K562 (cell line): ENCODE measurements at regions not wholly inside any gene's neighbourhood (a gene's known extent, or its start where the extent isn't known, plus 50 kb on each side); places are given as distances from the start of the nearest gene placed in this dataset.
A peak's percentile ranks its signal among the peaks of the same experiment; 100 is the strongest.

Source experiments
- ATAC-seq: fragments of 200-7000 bp; cut with Tn5 transposase; 3 replicates; pipeline ENCODE4 v1.9.1; 2020; ENCODE audit warnings: moderate library complexity
- BruUV-seq: library from RNA; stranded (reverse); fragments of 400-500 nt; replicated peaks from 2 replicates; lab custom pipeline; 2021; lab: Mats Ljungman, UMichigan
- CTCF ChIA-PET: fragments of 300-600 bp; formaldehyde crosslinking; extraction: SDS; loops from one replicate; lab custom pipeline; 2021; ENCODE audit warnings: low intra/inter-chr PET ratio; lab: Yijun Ruan, JAX
- POLR2A ChIA-PET: fragments of 300-600, 350-650 bp; sonication (Branson Sonifier 250); formaldehyde crosslinking; extraction: SDS; loops from one replicate; lab custom pipeline; 2021; ENCODE audit warnings: antibody characterized with exemption, inconsistent platforms; lab: Yijun Ruan, JAX
- DNase-seq, 4 experiments: peaks; one replicate each; pipeline versions ENCODE4 v3.0.0 to v3.0.0-alpha.2; 2011 to 2018; ENCODE audit warnings: low spot score in 3 of 4, mixed read lengths in 3 of 4; ENCODE audit errors: extremely low read depth in 1 of 4
- FAIRE-seq: peaks from 2 replicates; lab custom pipeline; 2011; peaks lifted over from hg19 to GRCh38; lab: Jason Lieb, UNC
- H2AFZ ChIP-seq: 2 replicates; pipeline ENCODE4 v1.6.0; 2011; ENCODE audit warnings: low read depth, low read length, control low read depth, inconsistent platforms
- H3K27ac ChIP-seq: fragments of 200-600 bp; 3 replicates; pipeline ENCODE4 v1.8.0; 2011; ENCODE audit warnings: low read depth, mild to moderate bottlenecking, control low read depth, inconsistent platforms, low read length, moderate library complexity, mixed read lengths; ENCODE audit errors: extremely low read depth
- H3K27me3 ChIP-seq, 2 experiments: fragments of 300-600 bp in 1 of 2; 2 replicates in 1 of 2; 3 replicates in 1 of 2; pipeline versions ENCODE4 v1.6.0 to v1.8.0; 2011; ENCODE audit warnings: inconsistent platforms in 2 of 2, low read length in 2 of 2, mild to moderate bottlenecking in 1 of 2, mixed read lengths in 1 of 2, moderate library complexity in 1 of 2; ENCODE audit not compliant: control insufficient read depth in 2 of 2, insufficient read depth in 2 of 2
- H3K36me3 ChIP-seq: fragments of 300-600 bp; 3 replicates; pipeline ENCODE4 v1.8.0; 2011; ENCODE audit warnings: mild to moderate bottlenecking, low read length, inconsistent platforms; ENCODE audit not compliant: control insufficient read depth, insufficient read depth
- H3K4me1 ChIP-seq, 2 experiments: fragments of 200-600 bp in 1 of 2; replicated peaks in 1 of 2; 2 replicates in 1 of 2; 3 replicates in 1 of 2; pipeline versions ENCODE4 v1.5.1 to v1.8.0; 2011; ENCODE audit warnings: inconsistent platforms in 2 of 2, low read length in 2 of 2, mild to moderate bottlenecking in 1 of 2, mixed read lengths in 1 of 2, moderate library complexity in 1 of 2; ENCODE audit not compliant: control insufficient read depth in 2 of 2, insufficient read depth in 2 of 2
- H3K4me2 ChIP-seq: 2 replicates; pipeline ENCODE4 v1.6.1; 2011; ENCODE audit warnings: low read length, control low read depth, inconsistent platforms, mixed read lengths; ENCODE audit not compliant: insufficient read depth
- H3K4me3 ChIP-seq: fragments of 200-600 bp; sonication (generic), shearing (Covaris generic); 2 replicates; pipeline ENCODE4 v1.5.1; 2016; ENCODE audit warnings: control low read depth, inconsistent platforms
- H3K79me2 ChIP-seq: fragments of 200-600 bp; 3 replicates; pipeline ENCODE4 v1.8.0; 2011; ENCODE audit warnings: low read length, inconsistent platforms; ENCODE audit not compliant: control insufficient read depth, insufficient read depth
- H3K9ac ChIP-seq, 2 experiments: 2 replicates each; pipeline versions ENCODE4 v1.6.0 to v1.6.1; 2011; ENCODE audit warnings: low read depth in 2 of 2, low read length in 2 of 2, control low read depth in 1 of 2, inconsistent platforms in 1 of 2, mild to moderate bottlenecking in 1 of 2, mixed read lengths in 1 of 2; ENCODE audit not compliant: insufficient read depth in 1 of 2
- H3K9me1 ChIP-seq: one replicate; pipeline ENCODE4 v1.6.0; 2011; ENCODE audit warnings: inconsistent platforms, mild to moderate bottlenecking, low read length, moderate library complexity; ENCODE audit not compliant: control insufficient read depth, insufficient read depth
- H3K9me3 ChIP-seq: replicated peaks from 2 replicates; pipeline ENCODE4 v1.5.1; 2011; ENCODE audit warnings: low read depth, low read length, inconsistent platforms; ENCODE audit not compliant: control insufficient read depth, insufficient read depth
- H4K20me1 ChIP-seq: replicated peaks from 2 replicates; pipeline ENCODE4 v1.6.1; 2011; ENCODE audit warnings: low read length, inconsistent platforms, mixed read lengths; ENCODE audit not compliant: control insufficient read depth, insufficient read depth
- IRF9 ChIP-seq: fragments of 450-650 bp; IDR thresholded peaks from 2 replicates; pipeline ENCODE4 v1.6.1; 2016; ENCODE audit warnings: missing biosample characterization, missing genetic modification characterization
- PBX2 ChIP-seq, 2 experiments: IDR thresholded peaks in 1 of 2; conservative IDR thresholded peaks in 1 of 2; 2 replicates each; pipeline ENCODE4 v1.6.1; 2016; ENCODE audit warnings: low read depth in 2 of 2, mild to moderate bottlenecking in 1 of 2, missing compliant biosample characterization in 1 of 2, missing genetic modification characterization in 1 of 2, moderate library complexity in 1 of 2
- PHB2 ChIP-seq: fragments of 450-650 bp; IDR thresholded peaks from 2 replicates; pipeline ENCODE4 v1.6.1; 2017; ENCODE audit warnings: low read depth
- PREB ChIP-seq: sonication (generic); formaldehyde crosslinking; IDR thresholded peaks from 2 replicates; pipeline ENCODE4 v1.8.1; 2023; ENCODE audit warnings: mild to moderate bottlenecking, missing genetic modification reagents
- TAF1 ChIP-seq: IDR thresholded peaks from 2 replicates; pipeline ENCODE4 v1.6.1; 2011; ENCODE audit warnings: mild to moderate bottlenecking, low read length, moderate library complexity; ENCODE audit not compliant: insufficient read depth, control insufficient read depth, severe bottlenecking; ENCODE audit errors: extremely low read depth
- TFAP4 ChIP-seq: sonication (generic); formaldehyde crosslinking; IDR thresholded peaks from 2 replicates; pipeline ENCODE4 v1.8.0; 2022; ENCODE audit warnings: missing genetic modification reagents, mild to moderate bottlenecking, moderate library complexity, borderline replicate concordance
- ZMIZ1 ChIP-seq, 2 experiments: fragments of 150-350 bp in 1 of 2; IDR thresholded peaks; 2 replicates each; pipeline ENCODE4 v1.6.1; 2012 to 2016; ENCODE audit warnings: low read depth in 2 of 2, low read length in 2 of 2, mild to moderate bottlenecking in 1 of 2, moderate library complexity in 1 of 2
- ZNF212 ChIP-seq: fragments of 450-650 bp; formaldehyde crosslinking; IDR thresholded peaks from 2 replicates; pipeline ENCODE4 v1.4.0; 2020; ENCODE audit warnings: mild to moderate bottlenecking
- ZNF589 ChIP-seq: fragments of 200-800 bp; sonication (Bioruptor generic); IDR thresholded peaks from 2 replicates; pipeline ENCODE4 v1.6.1; 2016; ENCODE audit warnings: low read depth, missing genetic modification characterization, missing compliant biosample characterization
- ZSCAN29 ChIP-seq: fragments of 450-650 bp; IDR thresholded peaks from 2 replicates; pipeline ENCODE4 v1.6.1; 2017
- WGBS: fragments of 100-300 bp; shearing (Covaris generic); methylation state at CpG from one replicate; pipeline ENCODE4 v1.1.6; 2016; ENCODE audit warnings: low coverage, mixed read lengths; ENCODE audit not compliant: insufficient coverage; ENCODE audit errors: missing lambda C conversion rate; 5-methylcytosine and 5-hydroxymethylcytosine counted together
- in situ Hi-C: fragments of 300-500 bp; cut with MboI; formaldehyde crosslinking; loops from 4 replicates; pipeline ENCODE4 v1.15.0; 2018; ENCODE audit warnings: inconsistent platforms, mixed read lengths
- intact Hi-C: fragments of 100-400 bp; cut with micrococcal nuclease; formaldehyde crosslinking; loops from 2 replicates; pipeline ENCODE4 v1.14.2; 2022

GRCh38 chr7:106485919-106486318 lies 175.0 kb downstream of the CCDC71L start:
- peaks cover 8 to 19% of the 10 kb centered on the region in 2 experiments; a peak in 3 of 5 replicates for H3K4me1 ChIP-seq
- POLR2A ChIA-PET: interaction anchor here (0.6 to 1.7 kb wide), 4 partner anchors 16 to 309 kb away, joined by 3 to 7 read pairs (median 6); no protein-coding TSS in a partner anchor
- no peaks in the 10 kb centered on the region for H3K79me2 ChIP-seq
- H3K4me3 ChIP-seq: no peak overlapping the region
- H3K27ac ChIP-seq: no peak overlapping the region
- no peaks in the 10 kb centered on the region for H4K20me1 ChIP-seq
- peaks cover 10% of the 10 kb centered on the region; the same call in 1 of the 2 replicates for H3K9me3 ChIP-seq
- BruUV-seq: no TSS peak
- ATAC-seq (no peak), FAIRE-seq (no peak), DNase-seq (no peak)
- in situ Hi-C loops: no loop called here
- CTCF ChIA-PET: no interaction called here
- H3K9me1 ChIP-seq: no peaks in the 10 kb centered on the region
- intact Hi-C loops: no loop called here
- no peaks in the 10 kb centered on the region for H3K27me3 ChIP-seq
- 17% methylated on average over 1 of the region's 1 CpG for WGBS
- no peak overlapping the region for H3K9ac ChIP-seq
- H3K36me3 ChIP-seq: no peaks in the 10 kb centered on the region
- H2AFZ ChIP-seq: peak overlapping the region; percentile 44
- H3K4me2 ChIP-seq: no peak overlapping the region
- TF ChIP-seq PBX2 (CRISPR knock-in tag; IDR thresholded peaks at IDR 0.05; ENCODE audit: low read depth): no peak
- TF ChIP-seq PBX2 (tag; conservative IDR thresholded peaks at IDR 0.05; ENCODE audit: low read depth): no peak
- no peak for TF ChIP-seq TAF1
- TF ChIP-seq PREB (CRISPR knock-in tag): no peak
- no peak for TF ChIP-seq ZSCAN29
- no peak for TF ChIP-seq ZMIZ1 (IDR thresholded peaks at IDR 0.05; ENCODE audit: low read depth in 2 of 2, low read length in 2 of 2)
- TF ChIP-seq PHB2: no peak
- no peak for TF ChIP-seq IRF9
- TF ChIP-seq ZNF589: no peak
- no peak for TF ChIP-seq TFAP4 (CRISPR knock-in tag)
- no peak for TF ChIP-seq ZNF212 (CRISPR knock-in tag)
